T follicular helper cell (primary cell): ENCODE measurements at regions not wholly inside any gene's neighbourhood (a gene's known extent, or its start where the extent isn't known, plus 50 kb on each side); places are given as distances from the start of the nearest gene placed in this dataset.
"Not testable (repeated sequence)": the region's sequence is repeated elsewhere in the genome, so short reads cannot be mapped to it uniquely, and the experiment has no call there.

Experiments used
- DNase-seq: peaks from one replicate; pipeline ENCODE4 v3.0.0-alpha.2; 2020; ENCODE audit warnings: low read depth

GRCh38 chr6:140773276-140773675 is 1359.4 kb upstream of the GJE1 start:
- DNase-seq = no peak

GRCh38 chr6:140772576-140772975 is 1360.1 kb upstream of the GJE1 start:
- no peak for DNase-seq

GRCh38 chr6:140768133-140768532 is 1364.6 kb upstream of the GJE1 start:
- no peak for DNase-seq

- no peak for DNase-seq
These were observed 1365.7 kb upstream of the GJE1 start for GRCh38 chr6:140766999-140767398.

- DNase-seq = no peak
These were observed 1374.4 kb upstream of the GJE1 start for GRCh38 chr6:140758169-140758877.

- DNase-seq = no peak
These were observed 1377.8 kb upstream of the CITED2 start for GRCh38 chr6:140752234-140752633.

- DNase-seq = no peak
These were observed 1372.7 kb upstream of the CITED2 start for GRCh38 chr6:140747114-140747513.

GRCh38 chr6:140744659-140745320 is 1370.3 kb upstream of the CITED2 start:
- no peak for DNase-seq

- no peak for DNase-seq
These were observed 1361.8 kb upstream of the CITED2 start for GRCh38 chr6:140736231-140736630.

- no peak for DNase-seq
These were observed 1358.5 kb upstream of the CITED2 start for GRCh38 chr6:140732991-140733390.

GRCh38 chr6:140732155-140732554 is 1357.7 kb upstream of the CITED2 start:
- DNase-seq = no peak

- DNase-seq = no peak
These were observed 1357.3 kb upstream of the CITED2 start for GRCh38 chr6:140731741-140732140.

- no peak for DNase-seq
These were observed 1355.1 kb upstream of the CITED2 start for GRCh38 chr6:140729521-140729920.

- DNase-seq = no peak
These were observed 1343.6 kb upstream of the CITED2 start for GRCh38 chr6:140718021-140718420.

GRCh38 chr6:140713495-140713894 is 1339.0 kb upstream of the CITED2 start:
- no peak for DNase-seq

GRCh38 chr6:140711019-140711613 is 1336.7 kb upstream of the CITED2 start:
- no peak for DNase-seq

- DNase-seq = no peak
These were observed 1334.0 kb upstream of the CITED2 start for GRCh38 chr6:140708441-140708840.

- DNase-seq = not testable (repeated sequence)
These were observed 1329.6 kb upstream of the CITED2 start for GRCh38 chr6:140704008-140704407.

GRCh38 chr6:140697585-140697984 is 1323.1 kb upstream of the CITED2 start:
- no peak for DNase-seq

- no peak for DNase-seq
These were observed 1310.5 kb upstream of the CITED2 start for GRCh38 chr6:140684776-140685550.

GRCh38 chr6:140677781-140678528 is 1303.5 kb upstream of the CITED2 start:
- DNase-seq = no peak

GRCh38 chr6:140671926-140672325 is 1297.5 kb upstream of the CITED2 start:
- no peak for DNase-seq
